Thoracic aorta (tissue), 2 donors: ENCODE measurements at regions not wholly inside any gene's neighbourhood (a gene's known extent, or its start where the extent isn't known, plus 50 kb on each side); places are given as distances from the start of the nearest gene placed in this dataset.

Experiments
- ATAC-seq: fragments of 150-250 bp; one replicate; pipeline ENCODE4 v1.8.0; 2017; ENCODE audit warnings: low read depth; ENCODE audit not compliant: insufficient number of reproducible peaks, low FRiP score
- DNase-seq: peaks from one replicate; pipeline ENCODE4 v3.0.0-alpha.2; 2020; ENCODE audit warnings: low spot score
- H3K27ac ChIP-seq, 2 donors: fragments of 200-600 bp; sonication (generic); 1 replicate in 1 of 2; 2 replicates in 1 of 2; pipeline ENCODE4 v1.5.1; 2016; ENCODE audit warnings: mild to moderate bottlenecking in 2 of 2, moderate library complexity in 2 of 2
- H3K27me3 ChIP-seq: fragments of 200-600 bp; sonication (generic); replicated peaks from 2 replicates; pipeline ENCODE4 v1.6.0; 2016; ENCODE audit warnings: mild to moderate bottlenecking; ENCODE audit not compliant: insufficient read depth
- H3K36me3 ChIP-seq: fragments of 200-600 bp; sonication (generic); one replicate; pipeline ENCODE4 v1.5.1; 2016
- H3K4me1 ChIP-seq, 2 donors: fragments of 200-600 bp; sonication (generic); 1 replicate in 1 of 2; 2 replicates in 1 of 2; pipeline versions ENCODE4 v1.5.1 to v1.6.0; 2016; ENCODE audit warnings: low read depth in 2 of 2, mild to moderate bottlenecking in 1 of 2; ENCODE audit not compliant: control insufficient read depth in 1 of 2
- H3K4me3 ChIP-seq: fragments of 200-600 bp; sonication (generic); 2 replicates; pipeline ENCODE4 v1.5.1; 2016; ENCODE audit warnings: mild to moderate bottlenecking
- H3K9me3 ChIP-seq: fragments of 200-600 bp; sonication (generic); 2 replicates; pipeline ENCODE4 v1.5.1; 2016
- CTCF ChIP-seq: fragments of 200-600 bp; sonication (generic); IDR thresholded peaks from one replicate; pipeline ENCODE4 v1.5.1; 2019; ENCODE audit warnings: antibody characterized with exemption

- H3K9me3 ChIP-seq: no peaks in the 10 kb centered on the region
- no peaks in the 10 kb centered on the region for H3K36me3 ChIP-seq
- no peaks in the 10 kb centered on the region for H3K27me3 ChIP-seq
- DNase-seq (no peak), ATAC-seq (no peak)
- no peak overlapping the region for H3K27ac ChIP-seq
- no peak for TF ChIP-seq CTCF
- no peak overlapping the region for H3K4me3 ChIP-seq
- no peaks in the 10 kb centered on the region for H3K4me1 ChIP-seq
These were observed 56.0 kb downstream of the EN1 start for GRCh38 chr2:118791483-118791882.

- H3K4me3 ChIP-seq: no peak overlapping the region
- H3K4me1 ChIP-seq: no peaks in the 10 kb centered on the region
- ATAC-seq: no peak
- H3K9me3 ChIP-seq: no peaks in the 10 kb centered on the region
- DNase-seq: no peak
- no peaks in the 10 kb centered on the region for H3K27me3 ChIP-seq
- no peak for TF ChIP-seq CTCF
- H3K27ac ChIP-seq: no peak overlapping the region
- no peaks in the 10 kb centered on the region for H3K36me3 ChIP-seq
These were observed 60.7 kb downstream of the EN1 start for GRCh38 chr2:118786746-118787145.

DNA sequence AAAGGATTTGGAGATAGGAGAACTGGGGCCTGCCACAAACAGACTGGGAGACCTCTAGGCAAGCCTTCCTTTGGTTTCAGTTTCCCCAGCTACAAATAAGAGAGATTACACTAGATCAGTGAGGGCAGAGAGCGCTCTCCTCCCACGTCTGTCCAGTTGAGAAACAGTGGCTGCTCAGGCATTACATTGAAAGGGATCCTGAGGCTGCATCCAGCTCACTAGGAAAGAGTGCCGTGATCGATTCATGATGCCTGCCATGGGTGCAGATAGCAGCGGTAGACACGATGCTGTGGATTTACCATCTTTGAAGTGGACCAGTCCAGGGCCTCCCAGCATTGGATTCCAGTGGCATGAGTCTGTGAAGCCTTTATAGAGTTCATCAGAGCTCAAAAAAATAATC lies 62.6 kb downstream of the EN1 start:
- Histone ChIP-seq H3K27ac (no peak overlapping the region), H3K36me3 (no peaks in the 10 kb centered on the region), H3K4me3 (no peak overlapping the region), H3K9me3 (no peaks in the 10 kb centered on the region), H3K4me1 (no peaks in the 10 kb centered on the region), H3K27me3 (no peaks in the 10 kb centered on the region)
- no peak for DNase-seq
- ATAC-seq: no peak
- TF ChIP-seq CTCF: no peak

DNA sequence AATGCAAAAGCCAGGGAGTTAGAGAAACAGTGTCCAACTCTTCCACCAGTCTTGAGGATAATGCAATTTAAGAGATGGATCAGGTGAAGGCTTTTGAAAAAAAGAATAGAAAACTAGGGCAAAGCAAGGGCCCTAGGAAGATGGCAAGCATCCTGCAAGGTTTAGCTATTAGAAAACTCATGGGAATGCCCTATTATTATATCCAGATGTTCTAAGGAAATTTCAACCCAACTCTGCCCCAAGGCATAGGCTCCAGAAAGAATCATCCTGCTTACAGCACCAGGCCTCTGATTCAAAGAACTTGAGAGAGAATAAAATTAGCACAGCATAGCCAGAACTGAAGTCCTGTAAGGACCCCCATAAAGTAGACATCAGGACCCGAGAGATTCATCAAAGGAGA lies 68.1 kb downstream of the EN1 start:
- peaks cover 9% of the 10 kb centered on the region for H3K27me3 ChIP-seq

DNA sequence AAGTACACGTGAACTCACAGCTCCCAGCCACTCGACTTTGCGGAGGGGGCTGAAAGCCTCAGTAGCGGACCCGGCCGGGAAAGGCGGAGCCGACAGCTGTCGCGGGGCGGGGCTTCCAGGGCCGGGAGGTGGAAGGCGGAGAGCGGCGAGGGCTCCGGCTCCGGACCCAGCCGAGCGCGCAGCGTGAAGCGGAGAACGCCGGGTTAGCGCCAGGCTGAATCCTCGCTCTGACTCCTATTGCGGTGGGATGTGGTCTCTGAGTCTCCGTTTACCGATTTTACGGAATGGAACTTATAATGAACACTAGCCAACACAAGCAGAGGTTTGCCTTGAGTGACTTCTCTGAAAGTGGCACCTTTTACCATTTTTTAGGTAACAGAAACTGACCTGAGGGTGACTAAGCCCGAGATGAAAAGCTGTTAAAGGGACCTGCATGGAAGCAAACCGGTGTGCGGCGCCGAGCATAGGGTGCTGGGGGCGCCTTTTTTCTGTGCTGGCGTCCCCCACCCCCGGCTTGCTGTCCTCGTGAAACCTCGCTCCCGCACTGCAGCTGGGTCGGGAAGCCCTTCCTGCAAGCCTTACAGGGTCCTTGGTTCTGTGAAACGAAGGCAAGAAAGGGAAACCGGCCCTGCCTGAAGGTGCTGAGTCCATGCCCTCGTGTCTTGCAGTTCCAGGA lies 72.9 kb downstream of the EN1 start:
- no peak for DNase-seq
- no peak for ATAC-seq
- H3K27ac ChIP-seq: no peak overlapping the region
- no peaks in the 10 kb centered on the region for H3K36me3 ChIP-seq
- no peak for TF ChIP-seq CTCF
- peaks cover 5 to 8% of the 10 kb centered on the region in 2 donors for H3K4me1 ChIP-seq
- peaks cover 9% of the 10 kb centered on the region for H3K27me3 ChIP-seq
- H3K9me3 ChIP-seq: no peaks in the 10 kb centered on the region
- peak overlapping the region; percentile 64 for H3K4me3 ChIP-seq

More for the DNA sequence above, 68.1 kb downstream of the EN1 start:
- no peaks in the 10 kb centered on the region for H3K9me3 ChIP-seq
- no peak for TF ChIP-seq CTCF
- H3K27ac ChIP-seq: no peak overlapping the region
- H3K4me3 ChIP-seq: no peak overlapping the region
- H3K4me1 ChIP-seq: peaks cover 5 to 7% of the 10 kb centered on the region in 2 donors
- ATAC-seq: no peak
- no peaks in the 10 kb centered on the region for H3K36me3 ChIP-seq
- no peak for DNase-seq
